HepG2 (cell line): ENCODE measurements at regions not wholly inside any gene's neighbourhood (a gene's known extent, or its start where the extent isn't known, plus 50 kb on each side); places are given as distances from the start of the nearest gene placed in this dataset.

Source experiments
- ATAD3A ChIP-seq: sonication (generic); formaldehyde crosslinking; IDR thresholded peaks from 2 replicates; pipeline ENCODE4 v1.4.0; 2020; ENCODE audit warnings: missing genetic modification reagents
- DNMT1 ChIP-seq: sonication (generic); formaldehyde crosslinking; IDR thresholded peaks from 2 replicates; pipeline ENCODE4 v1.5.1; 2020; ENCODE audit warnings: mild to moderate bottlenecking, missing genetic modification reagents
- GATA4 ChIP-seq: sonication (generic); IDR thresholded peaks from 2 replicates; pipeline ENCODE4 v1.6.1; 2016; ENCODE audit warnings: antibody characterized with exemption, low read depth, borderline replicate concordance
- HDAC1 ChIP-seq: sonication (generic); formaldehyde crosslinking; IDR thresholded peaks from 2 replicates; pipeline ENCODE4 v1.5.1; 2020; ENCODE audit warnings: mild to moderate bottlenecking, missing genetic modification reagents
- IKZF1 ChIP-seq: fragments of 450-650 bp; IDR thresholded peaks from 2 replicates; pipeline ENCODE4 v1.7.1; 2016
- IKZF4 ChIP-seq: sonication (generic); formaldehyde crosslinking; IDR thresholded peaks from 2 replicates; pipeline ENCODE4 v1.5.1; 2020; ENCODE audit warnings: borderline replicate concordance, mild to moderate bottlenecking, low read depth, missing genetic modification reagents; ENCODE audit errors: not compliant biosample characterization
- KDM5A ChIP-seq: fragments of 200-600 bp; sonication (generic); IDR thresholded peaks from 2 replicates; pipeline ENCODE4 v1.7.0; 2018; ENCODE audit warnings: antibody characterized with exemption, mild to moderate bottlenecking, low read length, borderline replicate concordance
- LBX2 ChIP-seq: sonication (generic); formaldehyde crosslinking; IDR thresholded peaks from 2 replicates; pipeline ENCODE4 v1.5.0; 2020; ENCODE audit warnings: missing genetic modification reagents, mild to moderate bottlenecking, borderline replicate concordance
- PITX1 ChIP-seq: sonication (generic); formaldehyde crosslinking; IDR thresholded peaks from 2 replicates; pipeline ENCODE4 v1.5.1; 2020; ENCODE audit warnings: mild to moderate bottlenecking, missing genetic modification reagents
- SCMH1 ChIP-seq: sonication (generic); formaldehyde crosslinking; IDR thresholded peaks from 2 replicates; pipeline ENCODE4 v1.9.0; 2021; ENCODE audit warnings: missing genetic modification reagents, mild to moderate bottlenecking, borderline replicate concordance
- SETDB1 ChIP-seq: sonication (generic); formaldehyde crosslinking; IDR thresholded peaks from 2 replicates; pipeline ENCODE4 v1.5.1; 2020; ENCODE audit warnings: missing genetic modification reagents, mild to moderate bottlenecking, borderline replicate concordance
- SOX6 ChIP-seq, 2 experiments: fragments of 450-650 bp in 1 of 2; sonication (generic) in 1 of 2; formaldehyde crosslinking in 1 of 2; IDR thresholded peaks; 2 replicates each; pipeline versions ENCODE4 v1.4.0 to v1.6.1; 2017 to 2020; ENCODE audit warnings: antibody characterized with exemption in 1 of 2, mild to moderate bottlenecking in 1 of 2, missing genetic modification reagents in 1 of 2
- SRF ChIP-seq: IDR thresholded peaks from 2 replicates; pipeline ENCODE4 v1.6.1; 2011; ENCODE audit warnings: mild to moderate bottlenecking, low read depth, low read length, moderate library complexity
- TFDP1 ChIP-seq: IDR thresholded peaks from 2 replicates; pipeline ENCODE4 v1.6.1; 2016; ENCODE audit warnings: missing compliant biosample characterization, missing genetic modification reagents, borderline replicate concordance
- TRIM22 ChIP-seq: fragments of 450-650 bp; IDR thresholded peaks from 2 replicates; pipeline ENCODE4 v1.6.1; 2017
- UBTF ChIP-seq: sonication (generic); formaldehyde crosslinking; IDR thresholded peaks from 2 replicates; pipeline ENCODE4 v1.4.0; 2020; ENCODE audit warnings: mild to moderate bottlenecking, missing genetic modification reagents
- XBP1 ChIP-seq: sonication (generic); formaldehyde crosslinking; IDR thresholded peaks from 2 replicates; pipeline ENCODE4 v1.5.0; 2020; ENCODE audit warnings: missing genetic modification reagents
- ZNF317 ChIP-seq: sonication (generic); formaldehyde crosslinking; IDR thresholded peaks from 2 replicates; pipeline ENCODE4 v1.5.0; 2020; ENCODE audit warnings: mild to moderate bottlenecking, missing genetic modification reagents
- ZNF484 ChIP-seq: sonication (generic); formaldehyde crosslinking; IDR thresholded peaks from 2 replicates; pipeline ENCODE4 v1.5.1; 2020; ENCODE audit warnings: mild to moderate bottlenecking, low read depth, missing genetic modification reagents, borderline replicate concordance
- ZNF674 ChIP-seq: sonication (generic); formaldehyde crosslinking; IDR thresholded peaks from 2 replicates; pipeline ENCODE4 v1.5.0; 2020; ENCODE audit warnings: low read depth, mild to moderate bottlenecking, missing genetic modification reagents
- ZNF720 ChIP-seq: sonication (generic); formaldehyde crosslinking; IDR thresholded peaks from 2 replicates; pipeline ENCODE4 v1.4.0; 2020; ENCODE audit warnings: missing genetic modification reagents
- TF ChIP-seq, protein P1 (sequence below): sonication (generic); formaldehyde crosslinking; IDR thresholded peaks from 2 replicates; pipeline ENCODE4 v1.8.0; 2022; ENCODE audit warnings: missing genetic modification reagents, mild to moderate bottlenecking, moderate library complexity, borderline replicate concordance

GRCh38 chr2:111698743-111699554 lies 185.0 kb downstream of the ANAPC1 start (continued):
- TF ChIP-seq, protein P1, sequence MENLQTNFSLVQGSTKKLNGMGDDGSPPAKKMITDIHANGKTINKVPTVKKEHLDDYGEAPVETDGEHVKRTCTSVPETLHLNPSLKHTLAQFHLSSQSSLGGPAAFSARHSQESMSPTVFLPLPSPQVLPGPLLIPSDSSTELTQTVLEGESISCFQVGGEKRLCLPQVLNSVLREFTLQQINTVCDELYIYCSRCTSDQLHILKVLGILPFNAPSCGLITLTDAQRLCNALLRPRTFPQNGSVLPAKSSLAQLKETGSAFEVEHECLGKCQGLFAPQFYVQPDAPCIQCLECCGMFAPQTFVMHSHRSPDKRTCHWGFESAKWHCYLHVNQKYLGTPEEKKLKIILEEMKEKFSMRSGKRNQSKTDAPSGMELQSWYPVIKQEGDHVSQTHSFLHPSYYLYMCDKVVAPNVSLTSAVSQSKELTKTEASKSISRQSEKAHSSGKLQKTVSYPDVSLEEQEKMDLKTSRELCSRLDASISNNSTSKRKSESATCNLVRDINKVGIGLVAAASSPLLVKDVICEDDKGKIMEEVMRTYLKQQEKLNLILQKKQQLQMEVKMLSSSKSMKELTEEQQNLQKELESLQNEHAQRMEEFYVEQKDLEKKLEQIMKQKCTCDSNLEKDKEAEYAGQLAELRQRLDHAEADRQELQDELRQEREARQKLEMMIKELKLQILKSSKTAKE (CRISPR knock-in tag): no peak
- TF ChIP-seq SOX6 (IDR thresholded peaks at IDR 0.05): no peak
- TF ChIP-seq SOX6 (CRISPR knock-in tag; IDR thresholded peaks at IDR 0.05): peak; percentile 83
- peak; percentile 34; the same call in 1 of the 2 replicates for TF ChIP-seq UBTF (CRISPR knock-in tag)
- TF ChIP-seq ZNF317: peak; percentile 66
- TF ChIP-seq DNMT1 (CRISPR knock-in tag): no peak
- no peak for TF ChIP-seq ATAD3A (CRISPR knock-in tag)
- TF ChIP-seq IKZF4 (CRISPR knock-in tag): peak; percentile 47
- TF ChIP-seq ZNF674 (CRISPR knock-in tag): no peak
- no peak for TF ChIP-seq TRIM22
- no peak for TF ChIP-seq LBX2 (CRISPR knock-in tag)
- no peak for TF ChIP-seq SCMH1 (CRISPR knock-in tag)
- TF ChIP-seq ZNF484 (CRISPR knock-in tag): no peak
- no peak for TF ChIP-seq IKZF1
- TF ChIP-seq ZNF720 (CRISPR knock-in tag): no peak
- TF ChIP-seq TFDP1 (CRISPR knock-in tag): peak; percentile 61
- no peak for TF ChIP-seq HDAC1 (CRISPR knock-in tag)
- TF ChIP-seq KDM5A: no peak
- TF ChIP-seq PITX1 (CRISPR knock-in tag): 0 out of 2 replicates have a peak, but pooled peaks have one; percentile 19
- TF ChIP-seq GATA4: no peak
- TF ChIP-seq SRF: no peak
- no peak for TF ChIP-seq SETDB1 (CRISPR knock-in tag)
- TF ChIP-seq XBP1 (CRISPR knock-in tag): no peak
